ENCODE measurements at regions not wholly inside any gene's neighbourhood (a gene's known extent, or its start where the extent isn't known, plus 50 kb on each side); places are given as distances from the start of the nearest gene placed in this dataset.
"Not testable (repeated sequence)": the region's sequence is repeated elsewhere in the genome, so short reads cannot be mapped to it uniquely, and the experiment has no call there.

DNA sequence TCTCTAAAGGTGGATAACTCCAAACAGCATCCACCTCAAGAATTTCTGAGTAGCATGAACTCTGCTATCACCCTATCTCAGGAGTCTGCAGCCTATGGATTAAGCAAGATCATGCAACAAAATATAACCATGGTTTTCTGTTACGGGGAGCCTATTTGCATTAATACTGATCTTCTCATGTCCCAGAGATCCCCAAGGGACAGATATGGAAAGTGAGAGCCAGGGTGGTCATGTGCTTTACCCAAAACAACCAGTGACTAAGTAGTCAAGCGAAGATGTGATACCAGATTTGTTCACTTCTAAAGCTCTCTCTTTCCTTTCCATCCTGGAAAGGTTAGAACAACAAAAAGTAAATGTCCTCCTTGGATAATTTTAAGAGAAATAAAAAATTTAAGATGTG is 125.1 kb downstream of the PRRX1 start:
- no peak for DNase-seq

DNA sequence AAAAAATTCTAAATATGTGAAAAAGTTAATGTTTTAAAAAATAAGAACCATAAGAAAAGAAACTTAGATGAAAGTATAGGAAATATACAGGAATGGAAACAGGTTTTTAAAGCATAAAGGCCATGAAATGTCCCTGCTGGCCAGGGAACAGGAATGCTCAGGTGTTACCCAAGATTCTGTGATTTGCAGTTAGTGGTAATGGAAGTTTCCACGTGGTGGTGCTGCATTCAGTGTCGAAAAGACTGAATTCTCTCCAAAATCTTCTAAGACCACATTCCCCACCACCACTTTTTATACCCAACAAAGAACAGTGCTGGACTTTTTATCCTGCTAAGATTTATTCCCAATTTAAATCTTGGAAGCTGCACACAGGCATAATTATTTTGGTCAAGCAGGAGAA is 126.2 kb downstream of the PRRX1 start:
- DNase-seq = no peak

DNA sequence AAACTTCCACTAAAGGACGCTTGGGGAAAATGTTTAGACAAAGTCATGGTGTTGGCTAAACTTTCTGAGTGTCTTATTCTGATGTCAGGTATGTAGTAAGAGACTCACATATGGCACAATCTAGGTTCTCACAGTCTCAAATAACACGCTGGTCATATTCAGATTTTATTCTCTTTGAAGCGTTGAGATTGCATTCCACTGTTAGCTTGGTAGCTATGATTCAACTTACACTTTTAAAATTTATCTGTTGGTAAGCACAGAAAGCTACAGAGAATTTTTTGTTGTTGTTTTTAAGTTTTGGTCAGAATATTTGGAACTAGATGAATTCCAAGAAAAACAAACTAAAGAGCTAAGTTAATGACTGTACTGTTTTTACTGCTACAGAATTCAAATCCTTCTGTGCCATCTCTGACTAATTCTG is 126.7 kb downstream of the PRRX1 start:
- no peak for DNase-seq

DNA sequence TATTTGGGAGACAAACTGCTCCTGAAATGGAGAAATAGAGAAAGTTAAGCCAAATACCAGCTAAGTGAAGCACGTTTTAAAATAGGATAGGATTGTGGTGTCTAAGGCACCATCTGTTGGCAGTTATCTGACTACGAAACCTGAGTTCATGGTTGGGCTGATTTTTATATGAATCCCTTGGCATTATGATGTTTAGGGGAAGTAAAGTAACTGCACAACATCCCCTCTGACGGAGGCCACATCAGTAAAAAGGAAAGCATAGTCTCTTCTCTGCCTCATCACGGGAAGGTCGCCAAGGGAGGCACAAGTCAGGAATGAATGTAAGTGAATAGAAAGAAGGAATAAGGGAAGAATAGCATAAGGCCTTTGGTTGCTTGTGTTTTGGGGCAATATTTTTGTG is 128.0 kb downstream of the PRRX1 start:
- no peak for DNase-seq

DNA sequence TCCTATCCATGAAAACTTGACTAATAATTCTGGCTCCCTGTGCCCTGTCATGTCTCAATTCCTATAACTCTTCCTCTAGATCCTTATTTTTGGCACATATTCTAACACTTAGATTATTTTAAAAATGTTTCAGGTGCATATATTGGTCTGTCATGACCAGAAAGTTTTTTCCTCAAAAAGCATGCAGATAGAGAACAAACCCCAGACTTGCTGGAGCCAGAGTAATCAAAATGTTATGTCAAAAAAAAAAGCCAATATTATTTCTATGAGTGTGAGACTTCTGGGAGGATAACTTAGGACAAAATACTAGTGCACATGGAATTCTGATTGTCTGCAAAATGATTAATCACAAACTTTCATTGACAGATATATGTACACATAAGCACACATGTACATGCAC is 135.1 kb upstream of the MROH9 start:
- no peak for DNase-seq

DNA sequence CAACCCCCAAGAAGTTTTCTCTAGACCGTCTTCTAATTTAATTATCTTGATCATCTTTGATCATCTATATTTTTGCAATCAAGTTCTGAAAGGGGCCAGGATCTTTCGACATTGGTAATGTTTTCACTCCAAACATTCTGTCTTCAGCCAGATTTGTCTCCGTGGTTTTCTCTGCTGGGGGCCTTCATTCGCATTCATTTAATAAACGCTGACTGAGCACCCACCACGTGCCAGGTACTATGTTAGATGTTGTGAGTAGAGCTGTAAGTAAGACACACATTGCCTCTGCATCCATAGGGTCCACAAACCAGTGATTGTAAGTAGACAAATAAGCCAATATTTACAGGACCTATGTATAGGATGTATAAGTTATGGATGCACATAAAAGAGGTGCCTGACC is 134.5 kb upstream of the MROH9 start:
- no peak for DNase-seq

DNA sequence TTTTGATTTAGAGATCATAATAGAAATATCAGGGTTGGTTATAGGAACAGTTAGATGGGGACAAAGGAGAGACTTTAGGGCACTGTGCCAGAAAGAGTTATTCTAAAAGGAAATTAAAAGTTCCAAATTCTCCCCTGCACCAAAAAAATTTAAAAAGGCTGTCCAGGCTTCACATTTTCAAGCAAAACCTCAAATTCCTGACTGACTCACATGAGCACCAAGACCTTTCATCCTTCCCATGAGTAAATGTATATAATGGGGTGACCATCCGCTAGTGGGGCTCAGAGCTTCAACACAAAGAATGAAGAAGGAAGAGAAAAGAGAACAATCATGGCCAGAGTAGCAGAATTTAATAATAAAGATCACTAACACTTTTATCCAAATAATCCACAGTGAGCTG is 131.6 kb upstream of the MROH9 start:
- DNase-seq = no peak

DNA sequence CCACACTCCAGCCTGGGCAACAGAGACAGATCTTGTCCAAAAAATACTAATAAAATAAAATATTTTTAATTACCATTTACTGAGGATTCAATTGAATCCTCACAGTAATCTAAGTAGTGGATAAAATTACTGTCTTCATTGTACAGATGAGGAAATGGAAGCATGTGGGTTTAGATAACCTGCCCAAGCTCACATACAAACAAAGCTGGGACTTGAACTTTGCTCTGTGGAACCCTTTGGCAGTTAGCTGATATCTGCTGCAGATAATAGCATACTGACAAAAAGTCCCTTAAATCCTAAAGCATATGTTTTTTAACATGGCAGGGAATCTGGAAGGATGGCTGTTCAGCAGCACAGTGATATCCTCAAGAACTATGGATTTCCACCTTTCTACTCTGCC is 130.9 kb upstream of the MROH9 start:
- DNase-seq = no peak

DNA sequence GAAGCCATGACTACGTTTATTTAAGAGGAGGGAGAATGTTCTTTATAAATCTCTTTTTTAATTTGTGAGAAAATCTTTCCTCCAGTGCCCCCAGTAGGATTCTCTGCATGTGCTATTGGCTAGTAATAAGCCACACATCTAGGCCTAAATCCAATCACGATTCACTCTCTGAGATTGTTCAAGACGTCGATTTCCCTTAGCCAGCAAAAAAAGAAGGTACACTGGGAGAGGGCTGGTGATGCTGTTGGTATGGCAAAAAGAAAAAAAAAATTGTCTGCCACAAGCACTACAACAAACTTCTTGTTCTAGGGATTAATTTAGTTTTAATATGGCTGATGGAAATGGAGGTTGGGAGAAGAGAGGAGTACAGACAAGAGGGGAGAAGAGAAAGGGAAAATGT is 130.5 kb upstream of the MROH9 start:
- no peak for DNase-seq

DNA sequence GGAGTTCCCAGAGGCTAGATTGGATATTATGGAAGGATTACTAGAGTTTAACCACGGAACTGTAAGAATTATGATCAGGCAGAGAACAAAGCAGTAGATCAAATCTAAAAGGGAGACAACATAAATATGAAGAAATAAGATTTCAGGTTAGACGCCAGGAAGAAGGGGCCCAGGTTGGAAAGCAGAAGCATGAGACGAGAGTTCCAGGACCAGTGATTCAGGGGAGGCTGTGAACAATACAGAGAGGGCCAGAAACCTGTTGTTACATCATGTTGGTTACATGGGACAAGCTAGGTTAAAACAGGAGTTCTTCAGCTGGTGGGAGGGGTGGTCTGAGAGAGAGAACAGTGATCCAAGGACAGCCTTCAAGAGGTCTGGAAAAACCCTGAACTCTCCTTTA is 128.4 kb upstream of the MROH9 start:
- no peak for DNase-seq

DNA sequence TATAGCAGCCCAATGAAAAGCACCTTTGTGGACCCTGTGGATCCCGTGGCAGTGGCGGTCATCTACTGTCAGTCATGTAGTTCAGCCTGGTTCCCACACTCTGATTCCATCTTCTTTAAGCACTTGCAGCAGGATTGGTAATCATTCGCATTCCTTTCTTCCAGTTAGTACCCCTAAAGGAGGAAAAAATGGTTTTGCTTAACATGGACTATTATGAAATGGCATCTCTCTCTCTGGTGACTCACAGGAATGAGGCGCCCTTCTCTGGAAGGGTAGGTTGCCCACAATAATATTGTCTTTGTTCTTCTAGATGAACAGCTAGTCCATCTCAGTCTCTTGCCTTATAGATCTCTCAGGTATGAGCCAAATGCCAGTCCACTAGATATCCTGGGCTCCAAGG is 127.9 kb upstream of the MROH9 start:
- no peak for DNase-seq

DNA sequence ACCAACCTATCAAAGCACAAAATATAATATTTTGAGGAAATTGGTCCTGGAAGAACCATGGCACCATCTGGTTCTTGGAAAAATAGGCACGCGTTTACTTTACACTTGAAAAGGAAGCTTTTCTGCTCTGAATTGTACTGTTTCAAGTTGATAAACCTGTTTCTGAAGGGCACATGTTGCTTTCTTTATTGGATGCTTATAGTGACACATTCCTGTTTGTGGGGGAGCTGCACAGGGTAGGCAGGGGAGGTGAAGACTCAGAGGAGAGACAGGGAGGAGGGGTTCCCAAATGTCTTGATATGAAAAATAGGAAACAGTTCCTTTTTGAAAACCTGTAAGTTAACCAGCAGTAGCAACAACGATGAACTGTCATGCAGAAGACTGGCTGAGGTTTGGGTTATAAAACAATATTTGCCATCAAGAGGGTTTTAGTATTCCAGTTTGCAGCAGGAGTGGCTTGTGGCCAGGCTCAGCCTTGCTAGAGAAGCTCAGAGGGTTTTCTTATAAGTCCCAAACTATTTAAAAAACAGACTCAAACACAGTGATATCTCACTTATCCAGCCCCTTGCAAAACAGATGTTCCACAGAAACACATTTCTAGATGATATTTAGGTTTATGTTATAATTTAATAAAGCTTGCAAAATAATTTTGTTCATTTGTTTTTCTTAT is 127.0 kb upstream of the MROH9 start:
- DNase-seq = no peak

DNA sequence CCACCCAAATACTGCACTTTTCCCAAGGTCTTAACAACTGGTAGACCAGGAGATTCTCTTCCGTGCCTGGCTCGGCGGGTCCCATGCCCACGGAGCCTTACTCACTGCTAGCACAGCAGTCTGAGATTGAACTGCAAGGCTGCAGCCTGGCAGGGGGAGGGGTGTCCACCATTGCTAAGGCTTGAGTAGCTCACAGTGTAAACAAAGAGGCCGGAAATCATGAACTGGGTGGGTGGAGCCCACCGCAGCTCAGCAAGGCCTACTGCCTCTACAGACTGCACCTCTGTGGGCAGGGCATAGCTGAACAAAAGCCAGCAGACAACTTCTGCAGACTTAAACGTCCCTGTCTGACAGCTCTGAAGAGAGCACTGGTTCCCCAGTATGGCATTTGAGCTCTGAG is 124.3 kb upstream of the MROH9 start:
- not testable (repeated sequence) for DNase-seq

DNA sequence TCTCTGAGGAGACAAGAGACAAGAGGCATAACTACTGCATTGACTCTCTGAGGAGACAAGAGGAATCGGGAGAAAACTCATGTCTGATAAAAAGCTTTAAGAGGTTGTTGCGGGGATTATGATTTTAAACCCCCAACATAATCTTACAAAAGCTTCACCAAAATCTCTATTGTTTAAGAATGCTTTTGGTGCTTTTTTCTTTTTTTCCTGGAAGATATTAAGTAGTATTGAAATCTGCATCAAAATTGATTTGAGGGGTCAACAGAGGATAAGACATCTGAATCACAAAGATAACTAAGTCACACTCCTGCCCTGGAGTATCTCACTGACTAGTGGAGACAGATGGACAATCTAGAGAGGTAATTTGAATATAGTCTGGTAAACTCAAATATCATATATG is 115.6 kb upstream of the MROH9 start:
- no peak for DNase-seq

DNA sequence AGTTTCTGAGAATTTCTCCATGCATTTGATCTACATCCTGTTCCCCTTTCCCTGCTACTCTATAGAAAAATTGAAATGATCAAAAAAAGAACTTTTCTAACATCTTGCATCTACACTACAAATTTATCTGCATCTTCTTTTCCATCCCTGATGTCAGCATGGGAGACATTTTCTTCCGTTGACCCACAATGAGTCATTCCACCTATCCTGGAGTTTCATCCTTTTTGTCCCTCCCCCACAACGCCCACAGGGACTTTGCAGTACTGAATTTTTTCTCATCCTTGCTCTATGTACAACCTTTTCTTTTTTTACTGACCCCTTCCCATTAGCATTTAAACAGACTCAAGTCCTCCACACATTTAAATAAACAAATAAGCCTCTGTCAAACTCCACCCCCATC is 112.2 kb upstream of the MROH9 start:
- DNase-seq = no peak

DNA sequence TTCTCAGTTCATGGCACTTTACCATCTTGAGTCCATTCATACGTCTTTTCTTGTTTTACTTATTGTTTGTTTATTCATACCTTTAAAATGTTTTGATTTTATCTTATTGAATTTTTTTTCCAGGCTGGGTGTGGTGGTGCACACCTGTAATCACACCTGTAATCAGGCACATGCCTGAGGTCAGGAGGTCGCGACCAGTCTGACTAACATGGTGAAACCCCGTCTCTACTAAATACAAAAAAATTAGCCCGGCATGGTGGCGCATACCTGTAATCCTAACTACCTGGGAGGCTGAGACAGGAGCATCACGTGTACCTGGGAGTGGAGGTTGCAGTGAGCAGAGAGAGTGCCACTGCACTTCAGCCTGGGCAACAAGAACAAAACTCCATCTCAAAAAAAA is 104.1 kb upstream of the MROH9 start:
- DNase-seq = no peak

DNA sequence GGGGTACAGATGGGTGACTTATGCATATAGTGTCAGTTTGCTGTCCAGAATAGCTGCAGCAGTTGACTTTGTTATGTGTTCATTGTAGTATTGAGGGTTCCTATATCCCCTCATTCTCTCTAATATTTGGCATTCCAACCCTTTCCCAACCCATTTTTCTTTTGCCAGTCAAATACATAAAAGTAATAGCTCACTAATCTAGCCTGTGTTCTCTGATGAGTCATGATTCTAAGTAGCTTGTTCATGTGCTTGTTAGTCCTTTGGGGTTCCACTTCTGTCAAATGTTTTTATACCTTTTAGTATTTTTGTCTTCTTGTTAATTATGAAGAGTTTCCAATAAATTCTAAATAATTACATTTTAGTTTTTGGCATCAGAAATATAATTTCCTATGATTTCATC is 99.2 kb upstream of the MROH9 start:
- no peak for DNase-seq

DNA sequence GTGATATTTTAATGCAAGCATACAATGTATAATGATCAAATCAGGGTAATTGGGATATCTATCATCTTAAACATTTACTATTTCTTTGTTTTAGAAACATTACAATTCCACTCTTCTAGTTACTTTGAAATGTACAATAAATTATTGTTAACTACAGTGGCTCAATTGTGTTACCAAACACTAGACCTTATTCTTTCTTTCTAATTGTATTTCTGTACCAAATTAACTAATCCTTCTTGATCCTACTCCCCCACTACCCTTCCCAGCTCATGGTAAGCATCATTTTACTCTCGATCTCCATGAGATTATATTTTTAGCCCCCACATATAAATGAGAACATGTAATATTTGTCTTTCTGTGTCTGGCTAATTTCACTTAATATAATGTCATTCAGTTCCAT is 95.0 kb upstream of the MROH9 start:
- no peak for DNase-seq

DNA sequence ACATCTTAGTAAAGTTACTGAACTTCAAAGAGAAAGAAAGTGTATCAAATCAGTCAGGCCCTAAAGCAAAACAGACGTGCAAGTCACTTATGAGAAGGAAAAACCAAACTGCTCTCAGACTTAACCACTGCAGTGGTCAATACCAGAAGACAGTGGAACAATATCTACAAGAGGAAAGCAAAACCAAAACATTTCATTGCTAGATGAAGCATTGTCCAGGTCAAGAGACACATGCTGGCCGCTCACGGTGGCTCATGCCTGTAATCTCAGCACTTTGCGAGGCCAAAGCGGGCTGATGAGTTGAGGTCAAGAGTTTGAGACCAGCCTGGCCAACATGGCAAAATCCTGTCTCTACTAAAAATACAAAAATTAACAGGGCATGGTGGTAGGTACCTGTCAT is 82.0 kb upstream of the MROH9 start:
- DNase-seq = no peak

DNA sequence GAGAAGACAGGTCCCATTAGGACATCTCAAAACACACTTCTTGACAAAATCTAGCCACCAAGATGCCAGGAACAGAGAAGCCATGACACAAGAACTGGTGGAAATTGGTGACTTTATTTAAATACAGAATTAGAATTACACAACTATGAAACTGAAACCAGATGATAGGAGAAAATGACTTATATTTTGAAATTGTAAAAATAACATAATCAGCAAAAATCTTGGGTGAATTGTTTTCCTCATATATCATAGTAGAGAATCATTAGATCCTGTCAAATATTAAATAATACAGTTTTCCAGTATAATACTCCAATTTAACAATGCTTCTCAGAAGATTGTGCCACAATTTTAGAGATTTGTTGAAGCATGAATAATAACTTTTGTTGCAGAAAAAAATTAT is 81.5 kb upstream of the MROH9 start:
- DNase-seq = no peak

DNA sequence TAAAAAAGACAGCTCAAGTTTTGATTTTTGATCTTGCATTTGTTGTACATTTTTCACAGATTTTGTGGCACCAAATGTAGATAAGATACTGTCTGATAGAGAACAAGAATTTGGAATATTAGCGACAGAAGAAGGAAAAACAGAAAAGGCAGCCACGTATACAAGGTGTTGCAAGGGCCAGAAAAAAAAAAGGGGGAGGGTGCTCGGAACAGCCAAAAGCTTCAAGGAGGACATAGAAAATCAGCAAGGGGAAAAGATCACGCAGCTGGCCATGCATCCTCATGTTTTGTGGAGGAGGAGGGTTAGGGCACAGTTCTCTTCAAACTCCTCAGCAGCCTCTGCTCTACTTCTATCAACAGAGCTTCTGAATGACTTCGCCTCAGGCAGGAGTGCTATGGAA is 80.7 kb upstream of the MROH9 start:
- no peak for DNase-seq

DNA sequence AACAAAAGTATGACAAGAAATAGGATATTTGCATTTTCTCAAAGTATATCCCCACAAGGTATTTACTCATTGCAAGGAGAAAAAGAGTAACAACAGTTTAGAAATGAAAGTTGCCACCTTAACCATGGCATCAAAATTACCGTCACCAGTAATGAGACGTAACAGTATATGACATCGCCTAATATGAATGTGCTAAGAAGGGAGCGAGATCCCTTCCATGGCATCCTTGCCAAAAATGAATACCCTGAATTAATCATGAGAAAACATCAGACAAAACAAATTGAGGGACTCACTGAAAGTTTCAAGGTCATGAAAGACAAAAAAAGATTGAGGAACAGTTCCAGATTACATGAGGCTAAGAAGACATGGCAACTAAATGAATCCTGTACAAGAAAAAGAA is 78.9 kb upstream of the MROH9 start:
- no peak for DNase-seq

DNA sequence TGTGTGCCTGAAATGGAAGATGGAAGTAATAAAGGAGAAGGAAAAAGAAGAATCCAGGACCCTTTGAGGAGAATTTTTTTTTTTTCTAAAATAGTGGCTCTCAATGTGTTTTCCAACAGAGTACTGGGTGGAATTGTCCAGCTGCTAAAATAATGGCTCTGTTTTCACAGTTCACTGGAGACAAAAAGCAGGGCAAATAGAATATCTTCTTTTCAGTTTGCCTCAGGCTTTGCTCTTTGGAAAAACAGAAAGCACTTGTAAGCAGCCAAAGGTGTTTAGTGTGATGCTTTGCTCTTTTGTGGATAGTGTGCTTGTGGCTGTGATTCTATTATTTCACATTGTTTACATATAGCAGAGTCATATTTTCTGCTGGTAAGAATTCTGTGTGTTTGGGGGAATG is 77.4 kb upstream of the MROH9 start:
- DNase-seq = no peak

DNA sequence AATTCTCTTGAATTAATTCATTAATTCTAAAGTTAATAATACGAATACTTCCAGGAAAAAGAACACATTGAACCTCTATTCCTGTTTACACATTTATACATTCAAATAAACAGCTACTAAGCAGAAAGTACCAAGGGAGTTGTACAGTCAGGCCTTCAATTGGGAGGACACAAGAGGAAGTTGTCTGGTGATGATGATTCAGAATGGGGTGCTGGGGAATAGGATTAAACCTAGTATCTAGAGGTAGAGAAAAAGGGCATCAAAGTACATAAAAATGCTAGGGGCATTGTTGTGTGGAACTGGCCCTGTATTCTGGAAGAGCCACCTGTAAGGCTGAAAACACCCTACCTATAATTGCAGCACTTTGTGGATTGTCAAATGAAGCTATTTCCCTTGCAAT is 71.7 kb upstream of the MROH9 start:
- DNase-seq = peak in 3 of 4 experiments; percentile 9 to 36 (median 36)

DNA sequence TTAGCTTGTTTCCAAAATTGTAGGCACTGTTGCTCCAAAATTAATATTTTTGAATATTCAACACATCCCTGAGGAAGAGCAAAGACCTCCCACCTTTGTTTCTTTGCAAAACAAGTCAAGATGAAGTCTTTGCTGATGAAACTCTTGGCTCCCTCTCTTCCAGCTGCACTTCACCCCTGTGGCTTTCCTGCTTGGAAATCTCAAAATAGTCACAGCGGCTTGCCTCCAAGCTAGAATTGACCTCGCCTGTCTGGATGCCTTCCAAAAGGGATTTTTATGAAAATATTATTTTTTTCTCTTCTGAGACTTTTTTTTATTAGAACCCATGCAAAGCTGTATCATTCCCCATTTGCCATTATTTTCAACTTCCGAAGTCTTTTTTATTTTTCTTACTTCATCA is 71.1 kb upstream of the MROH9 start:
- DNase-seq = no peak

Data from suppressor macrophage (primary cell).